ENCODE measurements at regions not wholly inside any gene's neighbourhood (a gene's known extent, or its start where the extent isn't known, plus 50 kb on each side); places are given as distances from the start of the nearest gene placed in this dataset.

DNA sequence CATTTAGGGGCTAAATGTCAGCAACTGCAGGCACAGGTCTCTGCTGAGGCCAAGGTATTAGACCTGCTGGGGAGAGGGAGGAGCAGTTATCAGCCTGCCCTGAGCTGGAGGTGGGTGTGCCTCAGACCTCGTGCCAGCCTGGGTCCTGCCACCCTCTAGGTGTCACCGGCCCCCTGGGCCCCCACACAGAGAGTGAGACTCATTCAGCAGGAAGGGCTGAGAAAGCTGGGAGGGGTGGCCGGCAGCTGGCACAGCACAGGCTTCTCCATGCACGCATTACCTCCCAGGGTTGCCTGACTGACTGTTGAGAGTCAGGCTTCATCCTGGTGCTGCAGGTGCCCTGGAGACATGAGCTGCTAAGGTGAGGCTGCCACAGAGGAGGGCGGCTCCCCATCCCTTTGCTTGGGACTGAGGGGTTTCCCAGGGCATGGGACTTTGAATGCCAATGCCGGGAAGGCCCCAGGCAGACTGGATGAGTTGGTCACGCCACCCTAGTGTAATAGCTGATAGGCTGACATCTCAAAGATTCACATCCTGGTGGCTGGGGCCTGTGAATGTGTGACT is 75.3 kb upstream of the C14orf180 start (continued):
- no peak for TF ChIP-seq GMEB1 (CRISPR knock-in tag; IDR thresholded peaks at IDR 0.05)
- no peak for TF ChIP-seq EGR1 (conservative IDR thresholded peaks at IDR 0.05)
- TF ChIP-seq ZNF324 (CRISPR knock-in tag; IDR thresholded peaks at IDR 0.05) = no peak

DNA sequence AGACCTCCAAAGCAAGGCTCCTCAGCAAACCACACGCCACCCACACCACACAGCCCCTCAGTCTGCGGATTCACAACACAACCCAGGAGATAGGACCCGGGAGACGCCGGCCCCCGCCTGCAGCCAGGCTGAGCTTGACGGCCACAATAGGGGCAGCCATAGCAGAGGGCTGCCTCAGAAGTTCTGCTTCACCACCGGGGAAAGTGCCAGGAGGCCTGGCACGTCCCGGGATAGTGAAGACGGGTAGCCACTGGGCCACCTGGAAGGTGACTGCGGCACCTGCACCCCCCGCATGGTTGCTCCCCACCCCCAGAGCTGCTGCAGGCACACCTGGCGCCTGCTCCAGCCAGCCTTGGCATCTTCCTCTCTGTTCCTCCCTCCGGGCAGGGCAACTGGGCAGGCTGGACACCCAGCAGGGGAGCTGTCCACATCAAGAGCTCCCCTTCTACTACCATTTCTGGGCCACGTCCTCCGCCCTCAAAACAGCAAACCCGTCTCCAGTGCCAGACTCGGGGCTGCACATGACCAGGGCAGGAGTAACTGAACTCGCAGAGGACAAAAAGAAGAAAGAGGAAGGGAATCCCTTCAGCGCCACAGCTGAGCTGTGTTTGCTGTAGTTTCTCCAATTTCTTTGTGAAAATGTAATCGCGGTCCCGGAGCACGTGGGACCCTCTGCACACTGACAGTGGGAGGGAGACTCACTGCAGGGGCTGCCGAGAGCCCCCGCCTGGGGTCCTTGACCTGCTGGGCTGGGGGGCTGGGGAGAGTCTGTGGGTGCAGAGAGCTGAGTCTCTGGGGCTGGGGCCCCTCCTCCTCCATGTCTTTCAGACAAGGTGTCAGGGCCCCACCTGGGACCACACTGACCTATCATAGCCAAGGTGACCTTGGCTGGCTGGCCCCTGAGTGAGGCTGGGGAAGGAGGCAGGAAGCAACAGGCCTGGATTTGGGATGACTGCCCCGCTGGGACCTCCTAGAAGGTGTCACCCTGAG is 74.2 kb upstream of the C14orf180 start:
- Histone ChIP-seq H4K20me1 (replicated peaks; ENCODE audit: control insufficient read depth, insufficient read depth, low read length) (no peaks in the 10 kb centered on the region), H3K4me1 (replicated peaks in 1 of 2; ENCODE audit: control insufficient read depth in 2 of 2, insufficient read depth in 2 of 2, low read length in 2 of 2) (no peaks in the 10 kb centered on the region), H3K4me3 (no peak overlapping the region), H3K36me3 (ENCODE audit: control insufficient read depth, insufficient read depth, low read length) (no peaks in the 10 kb centered on the region), H3K79me2 (ENCODE audit: control insufficient read depth, insufficient read depth, low read length) (no peaks in the 10 kb centered on the region), H3K4me2 (ENCODE audit: insufficient read depth, low read length) (no peak overlapping the region), H3K9me3 (replicated peaks; ENCODE audit: control insufficient read depth, insufficient read depth, low read depth, low read length) (no peaks in the 10 kb centered on the region), H3K9ac (ENCODE audit: insufficient read depth in 1 of 2, low read depth in 2 of 2, low read length in 2 of 2) (no peak overlapping the region; a peak in 1 of 4 replicates), H3K9me1 (ENCODE audit: control insufficient read depth, insufficient read depth, low read length) (no peaks in the 10 kb centered on the region), H3K27me3 (ENCODE audit: control insufficient read depth in 2 of 2, insufficient read depth in 2 of 2, low read length in 2 of 2) (no peaks in the 10 kb centered on the region), H2AFZ (ENCODE audit: low read depth, low read length) (no peak overlapping the region), H3K27ac (ENCODE audit: extremely low read depth, low read depth, low read length) (no peak overlapping the region)
- DNase-seq (ENCODE audit: extremely low read depth in 1 of 4, low spot score in 3 of 4) (no peak), ATAC-seq (no peak), FAIRE-seq (no peak)
- TF ChIP-seq LARP7 (IDR thresholded peaks at IDR 0.05) (no peak), MCM3 (IDR thresholded peaks at IDR 0.05) (no peak), RBBP5 (IDR thresholded peaks at IDR 0.05; ENCODE audit: borderline replicate concordance, insufficient read depth, low read length, poor library complexity, severe bottlenecking) (no peak), ZNF146 (CRISPR knock-in tag; IDR thresholded peaks at IDR 0.05; ENCODE audit: unreplicated experiment) (no peak), SIRT6 (IDR thresholded peaks at IDR 0.05; ENCODE audit: low read depth, low read length) (no peak), USF1 (CRISPR knock-in tag; IDR thresholded peaks at IDR 0.05) (no peak), SAFB2 (IDR thresholded peaks at IDR 0.05; ENCODE audit: borderline replicate concordance, low read depth, low read length, severe bottlenecking) (no peak), HNRNPK (IDR thresholded peaks at IDR 0.05; ENCODE audit: low read depth, low read length, poor library complexity, severe bottlenecking) (no peak), HDAC8 (tag; IDR thresholded peaks at IDR 0.05) (no peak), ZNF780A (CRISPR knock-in tag; IDR thresholded peaks at IDR 0.05) (no peak), EHMT2 (IDR thresholded peaks at IDR 0.05) (no peak)
- TF ChIP-seq, protein P1, sequence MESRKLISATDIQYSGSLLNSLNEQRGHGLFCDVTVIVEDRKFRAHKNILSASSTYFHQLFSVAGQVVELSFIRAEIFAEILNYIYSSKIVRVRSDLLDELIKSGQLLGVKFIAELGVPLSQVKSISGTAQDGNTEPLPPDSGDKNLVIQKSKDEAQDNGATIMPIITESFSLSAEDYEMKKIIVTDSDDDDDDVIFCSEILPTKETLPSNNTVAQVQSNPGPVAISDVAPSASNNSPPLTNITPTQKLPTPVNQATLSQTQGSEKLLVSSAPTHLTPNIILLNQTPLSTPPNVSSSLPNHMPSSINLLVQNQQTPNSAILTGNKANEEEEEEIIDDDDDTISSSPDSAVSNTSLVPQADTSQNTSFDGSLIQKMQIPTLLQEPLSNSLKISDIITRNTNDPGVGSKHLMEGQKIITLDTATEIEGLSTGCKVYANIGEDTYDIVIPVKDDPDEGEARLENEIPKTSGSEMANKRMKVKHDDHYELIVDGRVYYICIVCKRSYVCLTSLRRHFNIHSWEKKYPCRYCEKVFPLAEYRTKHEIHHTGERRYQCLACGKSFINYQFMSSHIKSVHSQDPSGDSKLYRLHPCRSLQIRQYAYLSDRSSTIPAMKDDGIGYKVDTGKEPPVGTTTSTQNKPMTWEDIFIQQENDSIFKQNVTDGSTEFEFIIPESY (CRISPR knock-in tag; IDR thresholded peaks at IDR 0.05) = no peak
- CTCF ChIA-PET (ENCODE audit: low intra/inter-chr PET ratio) = no interaction called here
- intact Hi-C loops (cut with micrococcal nuclease) = no loop called here
- no TSS peak for BruUV-seq (replicated peaks)
- under 1% methylated on average over 20 of the region's 28 CpGs for whole genome bisulfite sequencing (ENCODE audit: insufficient coverage, low coverage, missing lambda C conversion rate)
- in situ Hi-C loops (cut with MboI) = no loop called here
- POLR2A ChIA-PET = no interaction called here

All from K562 (cell line).